HG02571 (cell line): ENCODE measurements at regions not wholly inside any gene's neighbourhood (a gene's known extent, or its start where the extent isn't known, plus 50 kb on each side); places are given as distances from the start of the nearest gene placed in this dataset.

Experiments used
- ATAC-seq: cut with Tn5 transposase; IDR thresholded peaks from one replicate; pipeline ENCODE4 v1.9.1; 2021; ENCODE audit warnings: mild to moderate bottlenecking, moderate library complexity; ENCODE audit not compliant: unreplicated experiment

GRCh38 chr3:28645149-28645548 lies 296.5 kb upstream of the AZI2 start:
- no peak for ATAC-seq

- ATAC-seq: no peak
Observed at GRCh38 chr3:28646435-28646834, 297.8 kb upstream of the AZI2 start.

GRCh38 chr3:28649266-28649665 lies 300.6 kb upstream of the AZI2 start:
- no peak for ATAC-seq

- no peak for ATAC-seq
Observed at GRCh38 chr3:28651159-28651558, 302.5 kb upstream of the AZI2 start.

- no peak for ATAC-seq
Observed at GRCh38 chr3:28664123-28664522, 315.5 kb upstream of the AZI2 start.

- ATAC-seq: peak; percentile 92
Observed at GRCh38 chr3:28667646-28668621, 319.3 kb upstream of the AZI2 start.

GRCh38 chr3:28669870-28670269 lies 321.2 kb upstream of the AZI2 start:
- ATAC-seq: no peak

- no peak for ATAC-seq
Observed at GRCh38 chr3:28672406-28672805, 323.8 kb upstream of the AZI2 start.

GRCh38 chr3:28673446-28673845 lies 324.8 kb upstream of the AZI2 start:
- ATAC-seq: no peak

GRCh38 chr3:28674212-28674611 lies 325.6 kb upstream of the AZI2 start:
- no peak for ATAC-seq

- no peak for ATAC-seq
Observed at GRCh38 chr3:28677581-28677980, 329.0 kb upstream of the AZI2 start.

- ATAC-seq: no peak
Observed at GRCh38 chr3:28678086-28678485, 329.5 kb upstream of the AZI2 start.

- no peak for ATAC-seq
Observed at GRCh38 chr3:28680050-28680449, 331.4 kb upstream of the AZI2 start.

GRCh38 chr3:28682121-28682520 lies 333.5 kb upstream of the AZI2 start:
- ATAC-seq: no peak

GRCh38 chr3:28690176-28690575 lies 341.6 kb upstream of the AZI2 start:
- no peak for ATAC-seq

- no peak for ATAC-seq
Observed at GRCh38 chr3:28698706-28699105, 350.1 kb upstream of the AZI2 start.

GRCh38 chr3:28699283-28699682 lies 350.7 kb upstream of the AZI2 start:
- no peak for ATAC-seq

- ATAC-seq: no peak
Observed at GRCh38 chr3:28700728-28701127, 352.1 kb upstream of the AZI2 start.

- no peak for ATAC-seq
Observed at GRCh38 chr3:28703843-28704242, 355.2 kb upstream of the AZI2 start.

- no peak for ATAC-seq
Observed at GRCh38 chr3:28711293-28711692, 362.7 kb upstream of the AZI2 start.

GRCh38 chr3:28716939-28717338 lies 368.3 kb upstream of the AZI2 start:
- ATAC-seq: no peak

- ATAC-seq: no peak
Observed at GRCh38 chr3:28718074-28718849, 369.6 kb upstream of the AZI2 start.
